ENCODE measurements at regions not wholly inside any gene's neighbourhood (a gene's known extent, or its start where the extent isn't known, plus 50 kb on each side); places are given as distances from the start of the nearest gene placed in this dataset.

DNA sequence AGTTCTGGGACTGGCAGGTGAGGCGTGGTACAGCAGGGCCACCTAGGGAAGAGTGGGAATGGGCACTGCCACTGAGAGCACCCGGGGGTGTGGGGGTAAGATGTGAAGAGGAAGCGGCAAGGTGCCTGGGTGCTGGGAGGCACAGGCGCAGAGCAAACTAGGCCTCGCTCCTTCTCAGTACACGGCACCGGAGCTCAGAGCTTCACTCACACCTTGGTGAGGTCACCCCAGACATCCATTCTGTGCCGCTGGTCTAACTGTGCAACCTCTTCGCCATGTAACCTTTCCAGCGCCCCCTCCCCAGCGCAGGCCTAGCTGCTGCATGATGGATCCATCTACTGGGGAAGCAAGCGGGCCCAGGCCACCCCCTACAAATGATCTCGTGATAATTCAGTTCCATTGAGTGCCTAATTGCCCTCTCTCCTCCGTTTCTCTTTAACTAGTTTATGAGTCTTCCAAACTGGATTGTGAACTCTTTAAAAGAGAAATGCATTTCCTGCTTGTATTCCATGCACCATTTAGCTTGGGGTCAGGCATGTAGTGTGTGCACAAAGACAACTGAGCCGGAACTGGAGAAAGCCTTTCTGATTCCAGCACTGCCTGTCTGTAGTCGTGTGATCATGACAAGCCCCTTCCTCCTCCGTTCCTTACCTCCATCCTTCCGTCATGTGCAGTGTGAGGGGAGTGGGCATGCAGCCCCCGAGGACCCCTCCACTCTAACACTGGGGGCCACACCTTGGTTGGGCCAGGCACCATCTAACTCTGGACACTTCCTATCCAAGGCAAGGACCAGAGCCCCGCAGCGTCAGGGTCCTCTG, 1475.2 kb downstream of the TBC1D22A start:
- DNase-seq = no peak

DNA sequence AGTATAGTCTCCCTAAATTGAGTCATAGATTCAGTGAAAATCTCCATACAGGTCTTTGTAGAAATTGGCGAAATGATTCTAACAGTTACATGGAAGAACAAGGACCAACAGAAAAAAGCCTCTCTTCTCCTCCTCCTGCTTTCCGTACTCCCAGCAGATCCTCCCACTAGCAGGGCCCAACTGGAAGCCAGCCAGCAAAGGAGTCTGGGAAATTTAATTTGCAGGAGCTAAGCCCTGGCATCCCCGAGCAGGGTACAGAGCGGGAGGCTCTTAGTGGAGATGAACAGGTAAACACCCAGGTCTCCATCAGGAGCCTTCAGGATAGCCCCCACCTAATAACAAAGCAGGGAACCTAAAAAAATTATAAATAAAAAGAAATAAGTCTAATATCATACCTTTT, 1473.8 kb downstream of the TBC1D22A start:
- peak; percentile 12 for DNase-seq

DNA sequence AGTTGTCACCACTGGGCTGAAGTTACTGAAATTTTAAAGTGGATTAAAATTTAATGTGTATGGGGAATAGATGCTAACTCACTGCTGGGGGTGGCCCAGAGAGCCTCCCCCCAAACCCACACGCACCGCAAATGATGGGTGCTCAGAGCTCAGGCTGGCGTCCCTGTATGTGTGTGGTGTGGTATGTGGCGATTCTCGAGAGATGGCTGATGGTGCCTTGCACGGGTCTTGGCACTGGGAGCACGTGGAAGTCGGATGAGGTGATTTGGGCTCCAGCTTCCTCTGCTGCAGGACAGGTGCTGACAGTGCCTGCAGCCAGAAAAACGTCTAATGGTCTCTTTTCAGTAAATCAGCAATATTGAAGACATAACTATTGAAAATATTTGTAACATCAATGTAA, 1473.3 kb downstream of the TBC1D22A start:
- no peak for DNase-seq

DNA sequence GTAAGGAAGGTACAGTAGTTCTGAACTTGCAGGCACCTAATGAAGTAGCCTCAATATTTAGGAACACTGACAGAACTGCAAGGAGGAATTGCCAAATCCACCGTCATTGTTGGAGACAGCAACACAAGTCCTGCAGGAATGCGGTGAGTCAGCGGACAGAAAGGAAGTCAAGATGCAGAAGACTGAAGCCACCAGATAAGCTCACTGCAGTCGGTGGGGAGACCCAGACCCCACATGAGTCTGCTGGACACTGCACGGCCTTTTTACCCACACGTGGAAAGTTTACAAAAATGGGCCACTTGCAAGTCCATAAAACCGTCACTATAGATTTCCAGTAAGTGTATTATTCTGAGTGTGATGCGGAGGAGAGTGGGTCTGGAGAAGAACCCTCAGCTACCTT, 1471.6 kb downstream of the TBC1D22A start:
- no peak for DNase-seq

DNA sequence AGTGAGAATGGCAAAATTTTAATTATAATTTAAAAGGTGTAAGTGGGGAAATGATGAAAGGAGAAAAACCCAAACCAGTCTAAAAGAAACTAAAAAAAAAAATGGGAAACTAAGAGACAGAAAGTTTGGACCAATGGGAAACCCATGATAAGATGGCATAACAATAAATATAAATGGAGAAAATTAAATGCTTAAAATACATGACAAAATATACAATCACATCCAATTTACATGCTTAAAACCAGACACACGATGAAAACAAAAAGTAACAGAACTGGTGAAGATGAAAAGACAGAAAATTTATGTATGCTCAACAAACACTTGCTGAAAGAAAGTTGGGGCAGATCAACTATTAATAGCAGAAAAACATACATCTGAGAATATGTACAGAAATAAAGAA, 1471.1 kb downstream of the TBC1D22A start:
- no peak for DNase-seq

DNA sequence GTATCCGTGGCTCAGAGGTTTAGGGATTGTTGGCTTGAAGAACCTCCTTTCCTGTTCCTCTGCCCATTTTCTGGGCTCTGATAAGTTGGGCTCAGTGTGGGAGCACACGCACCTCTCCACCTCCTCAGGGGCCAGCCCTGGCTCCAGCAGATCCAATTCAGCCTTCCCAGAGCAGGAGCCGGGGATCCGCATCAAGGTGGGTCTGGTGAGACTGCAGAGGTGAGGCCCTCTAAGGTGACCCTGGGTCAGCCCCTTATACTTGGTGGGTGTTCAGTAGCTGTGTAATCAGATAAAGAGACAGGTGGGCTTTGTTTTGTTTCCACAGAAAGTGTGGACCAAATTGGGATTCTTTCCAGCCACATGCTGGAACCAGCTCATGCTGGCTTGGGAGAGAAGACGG, 1466.0 kb downstream of the TBC1D22A start:
- DNase-seq = no peak

DNA sequence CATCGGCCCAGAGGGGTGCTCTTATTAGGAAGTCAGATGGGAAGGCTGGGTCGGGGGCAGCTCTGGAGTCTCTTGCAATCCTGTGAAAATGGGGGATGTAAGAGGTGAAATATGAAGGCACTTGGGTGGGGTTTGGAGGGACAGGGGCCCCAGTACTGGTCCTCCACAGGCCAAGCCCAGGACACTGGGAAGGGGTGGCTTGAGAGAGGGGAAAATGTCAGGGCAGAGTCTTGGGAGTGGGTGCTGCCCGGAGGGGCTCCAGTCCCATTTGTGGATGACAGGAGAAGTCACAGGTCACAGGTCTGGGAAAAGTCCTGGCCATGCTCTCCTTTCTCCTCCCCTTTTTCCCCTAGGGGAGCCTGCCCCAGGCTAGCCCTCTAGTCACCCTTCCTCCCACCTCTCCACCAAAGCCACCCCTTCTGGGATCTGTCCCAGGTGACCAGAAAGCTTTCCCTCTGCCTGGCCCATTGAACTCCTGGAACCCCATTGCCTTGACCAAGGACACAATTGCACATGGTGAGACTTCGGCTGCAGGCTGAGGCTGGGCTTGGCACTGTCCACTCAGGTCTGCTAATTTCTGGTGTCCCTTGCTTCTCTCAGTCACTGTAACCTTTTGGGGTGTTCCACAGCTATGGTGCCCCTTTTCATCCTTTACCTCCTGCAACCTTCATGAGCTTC, 1465.0 kb downstream of the TBC1D22A start:
- no peak for DNase-seq

DNA sequence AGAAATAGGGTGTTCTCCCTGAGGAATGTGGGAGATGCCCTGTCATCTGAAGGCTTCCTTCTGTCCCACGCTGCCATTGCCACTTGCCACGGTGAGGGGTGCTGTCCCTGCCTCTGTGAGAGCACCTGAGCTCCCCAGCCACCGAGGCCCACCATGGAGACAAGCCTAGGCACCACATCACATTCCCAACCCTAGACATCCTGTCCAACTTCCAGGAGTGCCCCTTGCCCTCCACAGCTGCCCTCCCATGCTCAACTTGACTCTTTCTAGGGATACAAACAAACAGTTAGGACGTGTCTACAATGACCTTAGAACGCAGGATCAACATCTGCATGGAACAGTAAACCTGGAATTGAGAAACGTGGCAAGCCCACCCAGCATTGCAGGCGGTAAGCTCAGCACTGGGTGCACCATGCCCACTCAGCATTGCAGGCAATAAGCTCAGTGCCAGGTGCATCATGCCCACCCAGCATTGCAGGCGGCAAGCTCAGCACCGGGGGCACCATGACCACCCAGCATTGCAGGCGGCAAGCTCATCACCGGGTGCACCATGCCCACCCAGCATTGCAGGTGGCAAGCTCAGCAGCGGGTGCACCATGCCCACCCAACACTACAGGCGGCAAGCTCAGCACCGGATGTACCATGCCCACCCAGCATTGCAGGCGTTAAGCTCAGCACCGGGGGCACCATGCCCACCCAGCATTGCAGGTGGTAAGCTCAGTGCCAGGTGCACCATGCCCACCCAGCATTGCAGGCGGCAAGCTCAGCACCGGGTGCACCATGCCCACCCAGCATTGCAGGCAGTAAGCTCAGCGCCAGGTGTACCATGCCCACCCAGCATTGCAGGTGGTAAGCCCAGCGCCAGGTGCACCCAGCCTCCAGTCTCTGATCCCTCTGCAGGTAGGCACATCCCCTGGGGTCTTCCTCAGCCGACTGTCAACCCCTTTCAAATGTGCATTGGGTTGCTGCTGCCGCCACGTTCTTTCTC, 1463.9 kb downstream of the TBC1D22A start:
- no peak for DNase-seq

DNA sequence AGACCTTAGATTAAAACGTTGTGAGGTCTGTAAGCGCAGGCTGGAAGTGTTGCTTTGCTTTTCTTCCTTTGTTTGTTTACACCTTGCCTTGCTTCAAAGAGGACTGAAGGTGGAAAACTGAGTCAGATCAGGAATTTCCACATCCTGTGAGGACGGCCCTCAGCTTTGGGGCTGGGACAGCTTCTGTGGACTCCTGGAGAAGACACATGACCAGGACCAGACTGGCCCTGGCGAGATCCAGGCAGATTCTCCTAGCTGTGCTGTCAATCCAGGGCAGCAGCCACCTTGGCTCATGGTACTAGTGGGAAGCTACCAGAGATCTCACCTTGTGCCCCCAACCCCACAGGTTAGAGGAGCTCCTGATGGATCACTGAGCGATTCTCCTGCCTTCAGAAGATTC, 1461.9 kb downstream of the TBC1D22A start:
- DNase-seq = no peak

DNA sequence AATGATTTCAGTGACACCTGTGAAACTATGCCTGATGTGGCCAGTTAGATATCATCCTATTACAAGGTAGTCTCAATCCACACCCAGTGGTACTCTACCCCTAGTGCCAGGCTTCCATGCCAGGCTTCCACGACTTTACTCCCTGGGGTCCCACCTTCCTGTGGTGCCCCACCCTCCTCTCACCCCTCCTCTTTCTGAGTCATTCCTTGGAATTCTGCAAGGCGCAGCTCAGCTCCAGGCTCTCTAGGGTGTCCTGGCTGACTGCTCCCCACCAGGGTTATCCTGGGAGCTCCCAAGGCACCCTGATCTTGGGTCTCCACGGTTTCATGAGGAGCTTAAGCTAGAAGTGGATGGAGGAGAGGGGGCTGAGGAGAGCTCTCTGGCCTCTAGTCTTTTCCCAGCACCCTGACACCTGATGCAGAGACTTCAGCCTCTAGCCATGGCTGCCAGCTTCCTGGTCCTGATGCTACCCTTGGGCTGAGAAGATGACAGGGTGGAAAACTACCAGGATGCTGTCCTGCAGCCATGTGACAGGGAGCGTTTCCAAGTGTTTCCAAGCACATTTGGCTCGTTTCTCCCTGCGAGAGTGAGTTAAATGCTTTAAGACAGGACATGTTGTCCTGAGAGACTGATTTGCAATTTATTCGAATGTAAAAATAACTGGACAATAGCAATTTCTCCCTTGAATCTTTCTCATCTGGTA, 1461.2 kb downstream of the TBC1D22A start:
- no peak for DNase-seq

DNA sequence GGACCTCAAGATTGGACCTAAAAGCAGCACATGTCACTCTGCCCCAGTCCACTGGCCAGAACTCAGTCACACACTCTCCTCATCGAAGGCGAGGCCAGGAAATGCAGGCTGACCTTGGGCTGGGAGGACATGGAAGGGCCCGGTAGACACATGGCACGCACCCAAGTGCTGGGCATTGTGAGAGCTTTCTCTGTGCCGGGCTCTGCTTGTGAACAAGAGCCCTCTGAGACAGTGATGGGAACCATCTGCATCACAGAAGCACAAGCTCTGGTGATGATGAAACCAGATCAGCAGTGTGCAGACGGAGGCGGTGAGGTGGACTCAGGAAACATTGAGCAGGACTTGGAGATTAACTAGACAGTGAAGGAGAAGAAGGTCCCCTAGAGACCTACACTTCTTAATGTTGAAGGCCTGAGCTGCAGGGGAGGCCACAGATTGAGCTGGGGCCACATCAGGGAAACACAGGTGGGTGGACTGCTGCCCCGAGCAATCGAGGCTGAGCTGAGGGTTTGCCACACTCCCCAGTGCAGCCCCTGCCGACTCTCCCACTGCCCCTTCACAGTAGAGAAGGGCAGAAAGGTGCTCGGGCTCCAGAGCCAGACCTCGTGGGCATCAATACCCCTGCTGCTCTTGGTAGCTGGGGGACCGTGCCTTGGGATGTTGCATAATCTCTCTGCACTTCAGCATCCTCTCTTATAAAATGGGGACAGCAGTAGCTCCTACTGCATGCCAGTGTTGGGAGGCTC, 1460.5 kb downstream of the TBC1D22A start:
- no peak for DNase-seq

DNA sequence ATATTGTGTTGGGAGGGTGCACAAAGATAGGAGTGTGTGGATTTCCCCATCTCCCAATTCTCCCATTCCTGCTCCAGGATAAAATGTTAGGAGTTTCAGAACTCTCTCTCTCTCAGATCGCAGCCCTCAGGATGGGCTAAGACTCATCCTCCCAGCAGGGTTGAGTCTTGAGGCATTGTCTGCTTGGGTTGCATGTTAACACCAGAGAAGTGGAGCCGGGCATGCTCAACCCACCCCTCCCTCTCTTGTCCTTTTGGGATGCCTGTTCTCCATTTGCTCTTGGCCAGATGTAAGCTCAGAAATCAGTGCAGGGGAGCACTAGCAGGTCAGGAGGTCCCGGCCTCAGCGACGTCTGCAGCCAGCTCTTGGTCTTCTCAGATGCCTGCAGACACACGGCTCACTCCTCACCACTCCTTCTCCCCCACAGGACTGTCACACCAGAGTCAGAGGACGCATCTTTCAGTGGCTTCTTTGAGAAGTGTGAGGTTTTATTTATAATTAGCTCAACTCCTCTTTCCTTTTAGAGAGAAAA, 1456.5 kb downstream of the TBC1D22A start:
- DNase-seq = no peak

DNA sequence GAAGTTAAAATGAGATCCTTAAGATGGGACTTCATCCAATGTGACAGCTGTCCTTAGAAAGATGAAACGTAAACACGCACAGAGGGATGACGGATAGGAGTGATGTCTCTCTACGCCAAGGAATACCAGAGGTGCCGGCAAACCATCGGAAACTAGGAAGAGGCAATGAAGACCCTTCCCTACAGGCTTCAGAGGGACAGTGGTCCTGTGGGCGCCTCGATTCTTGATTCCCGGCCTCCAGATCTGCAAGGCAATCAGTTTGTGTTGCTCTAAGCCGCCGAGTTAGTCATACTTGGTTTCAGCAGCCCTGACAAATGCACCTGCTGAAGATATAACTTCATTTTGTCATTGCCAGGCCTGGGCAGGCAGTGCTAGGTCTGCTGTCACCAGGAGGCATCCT, 1455.1 kb downstream of the TBC1D22A start:
- DNase-seq = no peak

DNA sequence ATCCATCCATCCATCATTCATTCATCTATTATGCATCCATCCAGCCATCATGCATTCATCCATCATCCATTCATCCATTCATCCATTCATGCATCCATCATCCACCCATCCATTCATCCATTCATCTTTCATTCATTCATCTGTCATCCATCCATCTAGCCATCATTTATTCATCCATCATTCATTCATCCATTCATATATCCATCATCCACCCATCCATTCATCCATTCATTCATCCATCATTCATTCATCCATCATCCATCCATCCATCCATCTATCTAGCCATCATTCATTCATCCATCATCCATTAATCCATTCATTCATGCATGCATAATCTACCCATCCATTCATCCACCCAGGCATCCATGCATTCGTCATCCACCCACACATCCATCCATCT, 1450.3 kb downstream of the TBC1D22A start:
- DNase-seq = no peak

DNA sequence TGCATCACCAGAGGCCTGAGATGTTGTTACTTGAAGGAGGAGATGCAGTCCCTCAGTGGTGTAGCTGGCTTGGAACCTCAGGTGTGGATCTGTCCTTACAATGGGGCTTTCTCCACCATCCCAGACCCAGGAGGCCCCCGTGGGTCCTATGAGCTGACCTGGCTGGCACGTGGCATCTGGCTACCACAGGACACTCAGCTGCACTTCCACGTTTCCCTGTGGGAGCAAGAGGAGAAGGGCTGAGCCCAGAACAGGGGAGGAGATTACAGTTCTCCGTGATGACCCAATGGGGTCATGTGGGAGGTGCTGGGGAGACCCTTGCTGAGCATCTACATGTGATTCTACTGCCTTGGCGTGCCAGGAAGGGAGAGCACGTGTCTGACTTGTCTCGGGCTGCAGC, 1448.4 kb downstream of the TBC1D22A start:
- DNase-seq = no peak

DNA sequence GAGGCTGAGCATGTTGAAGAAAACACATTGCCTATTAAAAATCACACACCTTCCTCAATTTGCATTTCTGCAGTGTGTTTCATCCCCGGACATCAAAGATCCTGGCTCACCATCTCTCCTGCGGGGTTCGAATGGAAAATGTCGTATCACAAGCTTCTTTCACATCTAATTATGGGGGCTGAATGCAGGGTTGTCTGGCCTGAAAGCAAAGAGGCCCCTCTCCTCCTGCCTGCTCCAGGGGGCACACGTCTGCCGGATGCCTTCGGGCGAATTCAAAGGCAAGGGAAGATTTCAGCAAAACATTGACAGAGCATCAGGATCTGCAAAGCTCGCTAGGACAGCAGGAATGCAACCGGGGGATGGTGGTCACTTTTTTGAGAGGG, 1447.7 kb downstream of the TBC1D22A start:
- no peak for DNase-seq

DNA sequence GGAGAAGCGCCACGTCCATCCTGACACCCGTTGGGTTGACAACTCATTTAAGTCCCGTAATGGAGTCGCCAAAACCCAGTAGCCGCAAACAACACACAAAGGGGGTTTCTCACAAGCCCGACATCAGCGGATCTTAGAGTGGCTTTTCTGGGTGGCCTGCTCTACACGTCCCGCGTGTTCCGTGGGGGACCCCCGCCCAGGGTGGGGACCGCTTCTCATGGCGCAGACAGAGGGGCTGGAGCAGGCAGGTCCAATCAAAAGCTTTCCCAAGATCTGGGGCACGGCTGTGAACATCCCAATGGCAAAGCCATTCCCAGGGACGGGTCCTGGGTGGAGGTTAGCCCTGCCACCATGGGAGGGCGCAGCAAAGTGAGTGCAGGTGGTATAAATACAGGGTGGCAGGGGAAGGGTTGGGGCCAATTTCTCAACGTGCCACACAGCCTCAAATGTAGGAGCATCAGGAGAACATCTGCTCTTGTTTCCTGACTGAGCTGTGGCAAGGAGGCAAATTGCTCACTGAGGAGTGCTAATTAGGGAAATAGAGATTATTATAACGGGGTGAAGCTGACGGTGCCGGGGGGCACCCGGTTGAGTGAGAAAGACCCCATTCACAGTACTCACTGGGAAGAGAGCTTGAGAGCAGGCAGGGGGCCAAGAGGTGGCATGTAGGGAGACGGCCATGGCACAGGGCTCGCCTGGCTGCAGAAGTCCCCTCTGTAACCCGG, 1447.2 kb downstream of the TBC1D22A start:
- peak; percentile 84 for DNase-seq

DNA sequence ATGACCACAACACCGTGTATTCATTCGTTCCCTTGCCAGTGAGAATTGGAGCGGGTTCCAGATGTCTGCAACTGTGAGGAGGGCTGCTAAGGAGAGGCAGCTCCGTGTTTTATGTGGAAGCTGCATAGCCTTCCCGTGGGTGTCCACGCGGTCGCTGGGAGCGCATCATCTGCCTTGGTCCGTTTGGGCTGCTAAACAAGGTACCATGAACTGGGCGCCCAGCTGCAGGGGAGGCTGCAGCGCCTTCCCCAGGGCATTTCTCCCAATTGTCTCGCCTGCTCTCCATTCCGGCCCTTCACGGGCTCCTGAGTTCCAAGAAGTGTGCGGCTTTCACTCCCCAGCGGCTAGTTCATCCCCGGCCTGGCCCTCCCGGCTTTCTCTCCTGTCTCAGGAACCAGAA, 1446.4 kb downstream of the TBC1D22A start:
- DNase-seq = no peak

DNA sequence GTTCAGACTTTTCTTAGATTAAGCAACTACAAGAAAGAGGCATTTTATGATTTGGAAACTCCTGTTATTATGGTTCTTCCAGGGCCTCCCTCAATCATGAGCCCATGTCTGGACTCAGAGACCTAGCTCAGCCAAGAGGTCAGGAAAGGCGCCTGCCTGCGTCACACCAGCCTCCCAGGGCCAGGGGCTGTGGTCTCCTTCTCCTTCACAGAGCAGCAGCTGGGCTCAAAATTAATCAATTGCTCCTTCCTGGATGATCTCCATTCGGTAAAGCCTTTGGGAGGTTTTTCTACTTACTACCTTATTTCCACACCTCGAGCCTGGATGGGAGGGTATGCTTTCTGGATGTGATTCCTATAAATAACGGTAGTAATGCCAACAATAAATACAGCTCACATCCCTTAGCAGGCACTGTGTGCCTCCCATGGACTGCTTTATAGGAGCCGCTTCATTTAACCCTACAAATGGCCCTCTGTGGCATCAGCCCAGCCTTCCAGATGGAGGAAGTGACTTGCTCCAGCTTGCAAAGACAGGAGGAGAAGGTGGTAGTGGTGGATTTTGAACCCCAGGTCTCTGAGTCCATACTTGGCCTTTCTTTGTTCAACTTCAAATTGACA, 1445.6 kb downstream of the TBC1D22A start:
- DNase-seq = peak; percentile 84

DNA sequence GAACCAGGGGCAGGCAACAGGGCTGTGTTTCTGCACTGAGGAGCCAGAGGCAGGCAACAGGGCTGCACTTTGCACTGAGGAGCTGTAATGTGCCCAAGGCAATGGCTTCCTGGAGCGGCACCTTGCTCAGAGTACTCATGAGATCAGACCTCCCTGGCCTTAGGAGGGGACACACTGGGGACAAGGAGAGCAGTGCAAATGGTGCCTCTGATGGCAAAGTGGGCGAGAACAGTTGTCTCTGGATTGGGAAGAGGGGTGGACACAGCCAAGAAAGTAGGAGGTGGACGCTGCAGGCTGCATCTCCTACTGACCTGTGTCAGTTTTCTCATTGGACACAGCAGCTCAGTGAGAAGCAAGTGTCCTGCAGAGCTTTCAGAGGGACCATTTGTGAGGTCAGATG, 1443.3 kb downstream of the TBC1D22A start:
- no peak for DNase-seq

DNA sequence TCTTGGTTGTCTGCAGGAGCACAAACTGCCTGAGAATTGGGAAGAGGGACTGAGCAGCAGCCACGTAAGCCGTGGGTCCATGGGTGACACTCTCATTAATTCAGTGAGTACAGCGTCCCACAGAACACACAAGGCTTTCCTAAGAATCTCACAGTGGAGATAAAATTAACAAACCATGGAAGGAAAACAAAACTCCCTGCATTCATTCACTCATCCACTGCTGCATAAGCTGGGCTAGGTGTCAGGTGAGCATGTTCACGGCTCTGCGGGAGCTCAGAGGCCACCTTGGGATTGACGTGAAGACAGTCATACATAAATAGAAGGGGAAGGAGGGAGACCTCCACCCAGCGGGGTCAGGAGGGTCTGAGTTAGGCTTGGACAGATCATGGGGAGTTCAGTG, 1442.7 kb downstream of the TBC1D22A start:
- DNase-seq = no peak
